HFF-Myc (cell line): ENCODE measurements at regions not wholly inside any gene's neighbourhood (a gene's known extent, or its start where the extent isn't known, plus 50 kb on each side); places are given as distances from the start of the nearest gene placed in this dataset.

Experiments used
- DNase-seq: peaks from one replicate; pipeline ENCODE4 v3.0.0-alpha.2; 2011; ENCODE audit warnings: low read depth; ENCODE audit errors: extremely low read depth
- H3K4me3 ChIP-seq: replicated peaks from 2 replicates; pipeline ENCODE4 v1.5.1; 2011; ENCODE audit warnings: low read depth, mild to moderate bottlenecking, control low read depth, low read length
- CTCF ChIP-seq: IDR thresholded peaks from 2 replicates; pipeline ENCODE4 v1.5.1; 2012; ENCODE audit warnings: mild to moderate bottlenecking, low read depth, low read length, control low read depth; ENCODE audit errors: missing control alignments

GRCh38 chr4:156195914-156196313 is 242.2 kb upstream of the CTSO start:
- TF ChIP-seq CTCF = no peak

GRCh38 chr4:156194896-156195295 is 241.2 kb upstream of the CTSO start:
- DNase-seq = no peak
- H3K4me3 ChIP-seq = no peak overlapping the region
- TF ChIP-seq CTCF = no peak

More at GRCh38 chr4:156195914-156196313, 242.2 kb upstream of the CTSO start:
- no peak overlapping the region for H3K4me3 ChIP-seq
- no peak for DNase-seq

GRCh38 chr4:156193800-156194199 is 240.1 kb upstream of the CTSO start:
- DNase-seq = peak; percentile 33
- no peak for TF ChIP-seq CTCF
- no peak overlapping the region for H3K4me3 ChIP-seq

- H3K4me3 ChIP-seq = no peak overlapping the region
- TF ChIP-seq CTCF = no peak
- no peak for DNase-seq
These were observed 239.4 kb upstream of the CTSO start for GRCh38 chr4:156193106-156193505.

- no peak for DNase-seq
- TF ChIP-seq CTCF = no peak
- H3K4me3 ChIP-seq = no peak overlapping the region
These were observed 238.4 kb upstream of the CTSO start for GRCh38 chr4:156192033-156192432.

GRCh38 chr4:156191044-156191781 is 237.5 kb upstream of the CTSO start:
- no peak overlapping the region for H3K4me3 ChIP-seq
- no peak for DNase-seq
- no peak for TF ChIP-seq CTCF

GRCh38 chr4:156190615-156191014 is 236.9 kb upstream of the CTSO start:
- no peak for DNase-seq
- TF ChIP-seq CTCF = no peak
- H3K4me3 ChIP-seq = no peak overlapping the region
